Kidney (tissue), 13 donors: ENCODE measurements at regions not wholly inside any gene's neighbourhood (a gene's known extent, or its start where the extent isn't known, plus 50 kb on each side); places are given as distances from the start of the nearest gene placed in this dataset.
A peak's percentile ranks its signal among the peaks of the same experiment; 100 is the strongest.
"Not testable (repeated sequence)": the region's sequence is repeated elsewhere in the genome, so short reads cannot be mapped to it uniquely, and the experiment has no call there.

ENCODE experiments used
- DNase-seq, 5 donors: peaks; one replicate each; pipeline ENCODE4 v3.0.0-alpha.2; 2013 to 2020
- FAIRE-seq: peaks from 2 replicates; lab custom pipeline; 2012; peaks lifted over from hg19 to GRCh38; lab: Jason Lieb, UNC
- H3K27ac ChIP-seq, 2 donors: one replicate each; pipeline ENCODE4 v1.7.0; 2013; ENCODE audit warnings: low read depth in 2 of 2, low read length in 2 of 2, inconsistent platforms in 1 of 2
- H3K27me3 ChIP-seq: one replicate; pipeline ENCODE4 v1.7.1; 2013; ENCODE audit warnings: low read length, inconsistent platforms; ENCODE audit not compliant: control insufficient read depth, insufficient read depth
- H3K36me3 ChIP-seq, 3 donors: one replicate each; pipeline versions ENCODE4 v1.7.0 to v1.7.1; 2013; ENCODE audit warnings: low read length in 3 of 3, control low read depth in 1 of 3, inconsistent platforms in 1 of 3; ENCODE audit not compliant: insufficient read depth in 3 of 3, control insufficient read depth in 2 of 3
- H3K4me1 ChIP-seq, 3 donors: one replicate each; pipeline versions ENCODE4 v1.7.0 to v1.7.1; 2013; ENCODE audit warnings: low read length in 3 of 3, inconsistent platforms in 1 of 3, low read depth in 1 of 3; ENCODE audit not compliant: control insufficient read depth in 2 of 3, insufficient read depth in 2 of 3
- H3K4me3 ChIP-seq, 3 donors: one replicate each; pipeline versions ENCODE4 v1.7.0 to v1.8.1; 2013; ENCODE audit warnings: low read length in 3 of 3, control low read depth in 1 of 3, inconsistent platforms in 1 of 3
- H3K9ac ChIP-seq, 3 donors: one replicate each; pipeline versions ENCODE4 v1.7.0 to v1.7.1; 2013; ENCODE audit warnings: low read length in 3 of 3, control low read depth in 1 of 3, inconsistent platforms in 1 of 3
- H3K9me3 ChIP-seq, 3 donors: one replicate each; pipeline versions ENCODE4 v1.7.0 to v1.7.1; 2013; ENCODE audit warnings: low read length in 3 of 3, control low read depth in 1 of 3, inconsistent platforms in 1 of 3; ENCODE audit not compliant: control insufficient read depth in 2 of 3, insufficient read depth in 1 of 3
- CTCF ChIP-seq: IDR thresholded peaks from 3 replicates; pipeline ENCODE4 v1.5.1; 2012; ENCODE audit warnings: mild to moderate bottlenecking, moderate library complexity, borderline replicate concordance; ENCODE audit not compliant: insufficient read depth; ENCODE audit errors: extremely low read depth
- intact Hi-C: fragments of 100-400 bp; cut with DNase I; formaldehyde crosslinking; loops from one replicate; pipeline ENCODE4 v1.11.1; 2022
- donor health status: control.
- donor health status: control.
- donor health status: control.
- donor health status: control.
- donor health status: control.
- donor health status: DM: yes; HTN: yes; CAD: no.
- donor health status: Normal renal cell carcinoma (clear cell type).

GRCh38 chr6:78629836-78630235 is 237.5 kb upstream of the IRAK1BP1 start:
- Histone ChIP-seq H3K4me1 (no peaks in the 10 kb centered on the region), H3K9ac (no peak overlapping the region), H3K9me3 (no peaks in the 10 kb centered on the region), H3K27ac (no peak overlapping the region), H3K27me3 (no peaks in the 10 kb centered on the region), H3K4me3 (peak overlapping the region in 1 of 3 donors; percentile 55), H3K36me3 (no peaks in the 10 kb centered on the region)
- FAIRE-seq (no peak), DNase-seq (peak in 1 of 5 donors; percentile 36)
- TF ChIP-seq CTCF, result no peak
- intact Hi-C loops, result no loop called here

GRCh38 chr6:78631976-78632375 is 235.4 kb upstream of the IRAK1BP1 start:
- intact Hi-C loops, result no loop called here
- H3K4me1 ChIP-seq, result no peaks in the 10 kb centered on the region
- no peaks in the 10 kb centered on the region for H3K36me3 ChIP-seq
- H3K4me3 ChIP-seq, result no peak overlapping the region
- no peak overlapping the region for H3K9ac ChIP-seq
- DNase-seq, result no peak
- no peaks in the 10 kb centered on the region for H3K9me3 ChIP-seq
- H3K27me3 ChIP-seq, result no peaks in the 10 kb centered on the region
- H3K27ac ChIP-seq, result no peak overlapping the region
- FAIRE-seq, result no peak
- TF ChIP-seq CTCF, result no peak

- Histone ChIP-seq H3K27me3 (no peaks in the 10 kb centered on the region), H3K9ac (no peak overlapping the region), H3K4me1 (no peaks in the 10 kb centered on the region), H3K36me3 (no peaks in the 10 kb centered on the region), H3K27ac (no peak overlapping the region), H3K4me3 (no peak overlapping the region), H3K9me3 (peaks cover 0 to 2% (median 0%) of the 10 kb centered on the region in 3 donors)
- FAIRE-seq, result peak; percentile 62
- intact Hi-C loops, result no loop called here
- TF ChIP-seq CTCF, result no peak
- DNase-seq, result no peak
Measured at GRCh38 chr6:78639111-78640110, 227.9 kb upstream of the IRAK1BP1 start.

GRCh38 chr6:78643976-78644375 is 223.4 kb upstream of the IRAK1BP1 start:
- H3K4me3 ChIP-seq, H3K27me3 ChIP-seq, H3K4me1 ChIP-seq, DNase-seq, H3K27ac ChIP-seq, intact Hi-C loops, H3K9me3 ChIP-seq, FAIRE-seq, H3K9ac ChIP-seq, H3K36me3 ChIP-seq: not testable (repeated sequence)

- intact Hi-C loops, FAIRE-seq: not testable (repeated sequence)
Measured at GRCh38 chr6:78646542-78647415, 220.6 kb upstream of the IRAK1BP1 start.

More at GRCh38 chr6:78646542-78647415, 220.6 kb upstream of the IRAK1BP1 start:
- not testable (repeated sequence) for DNase-seq, H3K36me3 ChIP-seq, H3K4me3 ChIP-seq, H3K4me1 ChIP-seq, H3K9ac ChIP-seq, H3K9me3 ChIP-seq, H3K27ac ChIP-seq, H3K27me3 ChIP-seq
